NCI-H69 (cell line): ENCODE measurements at regions not wholly inside any gene's neighbourhood (a gene's known extent, or its start where the extent isn't known, plus 50 kb on each side); places are given as distances from the start of the nearest gene placed in this dataset.
"Not testable (repeated sequence)": the region's sequence is repeated elsewhere in the genome, so short reads cannot be mapped to it uniquely, and the experiment has no call there.

ENCODE experiments used
- DNase-seq: peaks from one replicate; lab custom pipeline; 2025; lab: John Stamatoyannopoulos, UW

GRCh38 chr4:12458621-12459020, 1025.5 kb downstream of the RAB28 start:
- DNase-seq: no peak

GRCh38 chr4:12452291-12452690, 1023.6 kb upstream of the HS3ST1 start:
- no peak for DNase-seq

- DNase-seq: no peak
Measured at GRCh38 chr4:12447451-12447850, 1018.8 kb upstream of the HS3ST1 start.

- DNase-seq: no peak
Measured at GRCh38 chr4:12446657-12447185, 1018.0 kb upstream of the HS3ST1 start.

GRCh38 chr4:12446256-12446655, 1017.6 kb upstream of the HS3ST1 start:
- no peak for DNase-seq

- DNase-seq: no peak
Measured at GRCh38 chr4:12445711-12446235, 1017.1 kb upstream of the HS3ST1 start.

GRCh38 chr4:12439633-12440305, 1011.1 kb upstream of the HS3ST1 start:
- no peak for DNase-seq

GRCh38 chr4:12431259-12431658, 1002.6 kb upstream of the HS3ST1 start:
- DNase-seq: not testable (repeated sequence)

- no peak for DNase-seq
Measured at GRCh38 chr4:12421364-12421763, 992.7 kb upstream of the HS3ST1 start.

- no peak for DNase-seq
Measured at GRCh38 chr4:12416755-12417154, 988.1 kb upstream of the HS3ST1 start.

GRCh38 chr4:12414181-12414812, 985.6 kb upstream of the HS3ST1 start:
- DNase-seq: no peak

- no peak for DNase-seq
Measured at GRCh38 chr4:12411072-12411471, 982.4 kb upstream of the HS3ST1 start.

GRCh38 chr4:12409507-12410190, 981.0 kb upstream of the HS3ST1 start:
- no peak for DNase-seq

GRCh38 chr4:12408364-12408763, 979.7 kb upstream of the HS3ST1 start:
- no peak for DNase-seq

- no peak for DNase-seq
Measured at GRCh38 chr4:12403175-12403574, 974.5 kb upstream of the HS3ST1 start.

GRCh38 chr4:12399781-12400180, 971.1 kb upstream of the HS3ST1 start:
- DNase-seq: peak; percentile 0

- no peak for DNase-seq
Measured at GRCh38 chr4:12393631-12394262, 965.1 kb upstream of the HS3ST1 start.

GRCh38 chr4:12389604-12390003, 960.9 kb upstream of the HS3ST1 start:
- DNase-seq: no peak

GRCh38 chr4:12382567-12382966, 953.9 kb upstream of the HS3ST1 start:
- DNase-seq: no peak

- DNase-seq: no peak
Measured at GRCh38 chr4:12379191-12379590, 950.5 kb upstream of the HS3ST1 start.

- DNase-seq: no peak
Measured at GRCh38 chr4:12375805-12376204, 947.1 kb upstream of the HS3ST1 start.

GRCh38 chr4:12365869-12366268, 937.2 kb upstream of the HS3ST1 start:
- DNase-seq: not testable (repeated sequence)
